A673 (cell line): ENCODE measurements at regions not wholly inside any gene's neighbourhood (a gene's known extent, or its start where the extent isn't known, plus 50 kb on each side); places are given as distances from the start of the nearest gene placed in this dataset.

ENCODE experiments used
- BruUV-seq: library from RNA; stranded (reverse); fragments of 400-500 nt; replicated peaks from 2 replicates; lab custom pipeline; 2021; lab: Mats Ljungman, UMichigan
- CTCF ChIA-PET: fragments of 300-600 bp; sonication (Branson Sonifier 250); formaldehyde crosslinking; loops from one replicate; lab custom pipeline; 2022; ENCODE audit warnings: antibody characterized with exemption; lab: Charles Lee
- POLR2A ChIA-PET: fragments of 300-600 bp; sonication (Branson Sonifier 250); formaldehyde crosslinking; loops from one replicate; lab custom pipeline; 2022; ENCODE audit warnings: antibody characterized with exemption; ENCODE audit not compliant: low non-redundant PET; lab: Charles Lee
- DNase-seq: peaks from one replicate; pipeline ENCODE4 v3.0.0-alpha.2; 2015; ENCODE audit warnings: low spot score
- H3K27ac ChIP-seq: fragments of 200-600 bp; sonication (generic); 2 replicates; pipeline ENCODE4 v1.5.1; 2016; ENCODE audit warnings: mixed run types, low read depth, mild to moderate bottlenecking, mixed read lengths, antibody characterized with exemption, low read length; ENCODE audit not compliant: poor library complexity, severe bottlenecking
- H3K27me3 ChIP-seq: fragments of 200-600 bp; sonication (generic); replicated peaks from 2 replicates; pipeline ENCODE4 v1.6.1; 2017; ENCODE audit warnings: mixed run types, low read depth, mild to moderate bottlenecking, mixed read lengths, antibody characterized with exemption, low read length; ENCODE audit not compliant: insufficient read depth, poor library complexity
- H3K36me3 ChIP-seq: fragments of 200-600 bp; sonication (generic); 2 replicates; pipeline ENCODE4 v1.6.1; 2016; ENCODE audit warnings: mixed run types, mild to moderate bottlenecking, mixed read lengths, antibody characterized with exemption, low read length; ENCODE audit not compliant: insufficient read depth, poor library complexity, severe bottlenecking
- H3K4me1 ChIP-seq: fragments of 200-600 bp; sonication (generic); 2 replicates; pipeline ENCODE4 v1.6.1; 2017; ENCODE audit warnings: mixed run types, mild to moderate bottlenecking, mixed read lengths, antibody characterized with exemption, low read length; ENCODE audit not compliant: insufficient read depth, poor library complexity, severe bottlenecking
- H3K4me3 ChIP-seq: fragments of 200-600 bp; sonication (generic); 2 replicates; pipeline ENCODE4 v1.5.1; 2016; ENCODE audit warnings: low read depth, mixed run types, mild to moderate bottlenecking, mixed read lengths, low read length; ENCODE audit not compliant: poor library complexity, severe bottlenecking
- H3K9me3 ChIP-seq: fragments of 200-600 bp; sonication (generic); 2 replicates; pipeline ENCODE4 v1.6.1; 2016; ENCODE audit warnings: mixed run types, low read depth, mild to moderate bottlenecking, mixed read lengths, antibody characterized with exemption, low read length; ENCODE audit not compliant: poor library complexity, severe bottlenecking
- CTCF ChIP-seq: fragments of 300-800, 200-600 bp; sonication (generic); conservative IDR thresholded peaks from 2 replicates; pipeline ENCODE4 v1.5.1; 2017; ENCODE audit warnings: low read depth, mild to moderate bottlenecking, antibody characterized with exemption, low read length, moderate library complexity, mixed read lengths
- EZH2 ChIP-seq: fragments of 200-600 bp; sonication (generic); IDR thresholded peaks from 2 replicates; pipeline ENCODE4 v1.6.1; 2017; ENCODE audit warnings: borderline replicate concordance, low read depth, mild to moderate bottlenecking, mixed read lengths, antibody characterized with exemption, low read length; ENCODE audit not compliant: poor library complexity, severe bottlenecking
- intact Hi-C: fragments of 100-400 bp; cut with micrococcal nuclease; formaldehyde crosslinking; loops from one replicate; pipeline ENCODE4 v1.10.0; 2022; ENCODE audit not compliant: unreplicated experiment

- TF ChIP-seq CTCF, result no peak
- TF ChIP-seq EZH2, result no peak
- no TSS peak for BruUV-seq
- Histone ChIP-seq H3K9me3 (no peaks in the 10 kb centered on the region), H3K4me3 (no peak overlapping the region), H3K36me3 (no peaks in the 10 kb centered on the region), H3K27ac (no peak overlapping the region), H3K4me1 (no peaks in the 10 kb centered on the region), H3K27me3 (no peaks in the 10 kb centered on the region)
- no peak for DNase-seq
- CTCF ChIA-PET, result no interaction called here
- POLR2A ChIA-PET, result no interaction called here
- intact Hi-C loops, result no loop called here
Measured at GRCh38 chr20:12044969-12045368, 127.3 kb downstream of the BTBD3 start.

- CTCF ChIA-PET, result no interaction called here
Measured at GRCh38 chr20:12047838-12048432, 130.2 kb downstream of the BTBD3 start.

GRCh38 chr20:12049125-12049524 is 131.4 kb downstream of the BTBD3 start:
- TF ChIP-seq CTCF (no peak), EZH2 (no peak)
- no peaks in the 10 kb centered on the region for H3K4me1 ChIP-seq
- CTCF ChIA-PET, result no interaction called here
- H3K9me3 ChIP-seq, result no peaks in the 10 kb centered on the region
- no peak for DNase-seq
- intact Hi-C loops, result no loop called here
- H3K4me3 ChIP-seq, result no peak overlapping the region
- no peaks in the 10 kb centered on the region for H3K27me3 ChIP-seq
- no TSS peak for BruUV-seq
- H3K27ac ChIP-seq, result no peak overlapping the region
- H3K36me3 ChIP-seq, result no peaks in the 10 kb centered on the region
- POLR2A ChIA-PET, result interaction anchor here (0.6 kb wide), 1 partner anchor 47 kb away, joined by 3 read pairs; no protein-coding TSS in a partner anchor

More at GRCh38 chr20:12047838-12048432, 130.2 kb downstream of the BTBD3 start:
- H3K4me1 ChIP-seq, result no peaks in the 10 kb centered on the region
- DNase-seq, result no peak
- intact Hi-C loops, result no loop called here
- H3K36me3 ChIP-seq, result no peaks in the 10 kb centered on the region
- POLR2A ChIA-PET, result no interaction called here
- no peak overlapping the region for H3K4me3 ChIP-seq
- no peak overlapping the region for H3K27ac ChIP-seq
- no peaks in the 10 kb centered on the region for H3K9me3 ChIP-seq
- BruUV-seq, result no TSS peak
- H3K27me3 ChIP-seq, result no peaks in the 10 kb centered on the region
- TF ChIP-seq EZH2 (no peak), CTCF (no peak)
